GM13976 (cell line): ENCODE measurements at regions not wholly inside any gene's neighbourhood (a gene's known extent, or its start where the extent isn't known, plus 50 kb on each side); places are given as distances from the start of the nearest gene placed in this dataset.

Experiments used
- DNase-seq: peaks from one replicate; pipeline ENCODE4 v3.0.0; 2012; ENCODE audit warnings: low spot score
- CTCF ChIP-seq: IDR thresholded peaks from 2 replicates; pipeline ENCODE4 v1.5.1; 2012; ENCODE audit warnings: borderline replicate concordance, mild to moderate bottlenecking; ENCODE audit not compliant: insufficient read depth; ENCODE audit errors: extremely low read depth, missing control alignments, control extremely low read depth
- in situ Hi-C: fragments of 300-500 bp; cut with MboI; formaldehyde crosslinking; loops from one replicate; pipeline ENCODE4 v1.12.0; 2022; ENCODE audit warnings: low sequenced_read_pairs, mixed read lengths, inconsistent platforms; ENCODE audit not compliant: unreplicated experiment

GRCh38 chr4:54542119-54542438 lies 115.7 kb upstream of the KIT start:
- DNase-seq, result no peak
- in situ Hi-C loops, result no loop called here
- TF ChIP-seq CTCF, result no peak

GRCh38 chr4:54542540-54543041 lies 115.2 kb upstream of the KIT start:
- TF ChIP-seq CTCF, result no peak
- no peak for DNase-seq
- in situ Hi-C loops, result no loop called here

- no peak for DNase-seq
- in situ Hi-C loops, result no loop called here
Measured at GRCh38 chr4:54543088-54543795, 114.5 kb upstream of the KIT start.

GRCh38 chr4:54545663-54546424 lies 111.9 kb upstream of the KIT start:
- no peak for TF ChIP-seq CTCF
- in situ Hi-C loops, result no loop called here
- DNase-seq, result no peak

More at GRCh38 chr4:54543088-54543795, 114.5 kb upstream of the KIT start:
- no peak for TF ChIP-seq CTCF

GRCh38 chr4:54547299-54548097 lies 110.3 kb upstream of the KIT start:
- no peak for DNase-seq
- no peak for TF ChIP-seq CTCF
- in situ Hi-C loops, result no loop called here

- DNase-seq, result no peak
- in situ Hi-C loops, result no loop called here
Measured at GRCh38 chr4:54548098-54548620, 109.6 kb upstream of the KIT start.

More at GRCh38 chr4:54548098-54548620, 109.6 kb upstream of the KIT start:
- TF ChIP-seq CTCF, result no peak
